ENCODE measurements at regions not wholly inside any gene's neighbourhood (a gene's known extent, or its start where the extent isn't known, plus 50 kb on each side); places are given as distances from the start of the nearest gene placed in this dataset.

DNA sequence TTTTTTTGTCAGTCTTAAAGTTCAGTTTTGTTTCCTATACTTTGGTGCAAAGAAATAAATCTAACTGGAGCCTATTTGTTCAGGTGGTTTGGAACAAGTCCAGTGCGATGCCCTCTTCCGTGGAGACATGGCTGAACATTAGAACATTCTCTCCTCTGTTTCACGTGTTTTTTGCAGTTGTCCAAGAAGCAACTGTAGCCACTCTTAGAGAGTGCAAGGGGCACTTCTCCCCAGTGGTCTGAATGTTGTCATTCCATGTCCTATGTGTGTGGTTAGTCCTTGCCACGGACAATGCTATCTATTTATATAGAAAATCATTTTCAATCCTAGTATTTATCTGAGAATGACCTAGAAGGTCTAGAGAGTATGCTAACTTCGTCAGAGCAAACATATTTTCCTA lies 1232.5 kb upstream of the SEL1L start:
- no peaks in the 10 kb centered on the region for H3K27me3 ChIP-seq (ENCODE audit: control insufficient read depth in 3 of 3, insufficient read depth in 3 of 3, low read length in 2 of 3)
- no peaks in the 10 kb centered on the region for H3K36me3 ChIP-seq (ENCODE audit: control insufficient read depth in 4 of 4, insufficient read depth in 4 of 4, low read length in 4 of 4)
- ATAC-seq (ENCODE audit: insufficient read depth, low FRiP score) (no peak), DNase-seq (no peak)
- no peaks in the 10 kb centered on the region for H3K9me3 ChIP-seq (ENCODE audit: control insufficient read depth in 4 of 4, insufficient read depth in 3 of 4, low read length in 3 of 4)
- H3K4me1 ChIP-seq (ENCODE audit: control insufficient read depth in 5 of 5, insufficient read depth in 5 of 5, low read length in 5 of 5): peaks cover 0 to 16% (median 0%) of the 10 kb centered on the region in 5 donors
- TF ChIP-seq, protein P1, sequence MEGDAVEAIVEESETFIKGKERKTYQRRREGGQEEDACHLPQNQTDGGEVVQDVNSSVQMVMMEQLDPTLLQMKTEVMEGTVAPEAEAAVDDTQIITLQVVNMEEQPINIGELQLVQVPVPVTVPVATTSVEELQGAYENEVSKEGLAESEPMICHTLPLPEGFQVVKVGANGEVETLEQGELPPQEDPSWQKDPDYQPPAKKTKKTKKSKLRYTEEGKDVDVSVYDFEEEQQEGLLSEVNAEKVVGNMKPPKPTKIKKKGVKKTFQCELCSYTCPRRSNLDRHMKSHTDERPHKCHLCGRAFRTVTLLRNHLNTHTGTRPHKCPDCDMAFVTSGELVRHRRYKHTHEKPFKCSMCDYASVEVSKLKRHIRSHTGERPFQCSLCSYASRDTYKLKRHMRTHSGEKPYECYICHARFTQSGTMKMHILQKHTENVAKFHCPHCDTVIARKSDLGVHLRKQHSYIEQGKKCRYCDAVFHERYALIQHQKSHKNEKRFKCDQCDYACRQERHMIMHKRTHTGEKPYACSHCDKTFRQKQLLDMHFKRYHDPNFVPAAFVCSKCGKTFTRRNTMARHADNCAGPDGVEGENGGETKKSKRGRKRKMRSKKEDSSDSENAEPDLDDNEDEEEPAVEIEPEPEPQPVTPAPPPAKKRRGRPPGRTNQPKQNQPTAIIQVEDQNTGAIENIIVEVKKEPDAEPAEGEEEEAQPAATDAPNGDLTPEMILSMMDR (IDR thresholded peaks at IDR 0.05; ENCODE audit: control extremely low read depth, extremely low read depth): no peak
- H3K27ac ChIP-seq (ENCODE audit: low read depth in 1 of 2, low read length in 1 of 2): no peak overlapping the region
- H3K4me3 ChIP-seq: no peak overlapping the region
- H3K9ac ChIP-seq (ENCODE audit: insufficient read depth in 1 of 2, low read length in 2 of 2): no peak overlapping the region
- 79 to 81% methylated on average over 5 of the region's 5 CpGs for WGBS, 2 donors

DNA sequence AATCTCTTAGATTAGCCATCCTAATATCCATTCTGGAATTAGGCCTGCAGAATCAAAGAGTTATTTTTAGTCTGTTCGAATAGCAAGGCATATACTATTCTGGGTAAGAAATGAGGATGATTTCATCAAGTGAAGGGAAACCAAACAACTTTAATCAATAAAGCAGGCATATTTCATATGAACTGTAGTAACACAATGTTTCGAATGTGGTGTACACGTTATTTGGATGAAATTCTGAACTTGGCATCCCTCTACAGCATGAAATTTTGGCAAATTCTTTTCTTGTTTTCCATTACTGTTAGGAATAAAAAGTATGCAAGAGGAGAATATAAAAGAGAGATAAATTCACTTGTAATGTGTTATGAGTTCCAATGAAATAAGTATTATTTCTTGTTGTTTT lies 1233.3 kb upstream of the SEL1L start:
- Histone ChIP-seq H3K4me1 (ENCODE audit: control insufficient read depth in 5 of 5, insufficient read depth in 5 of 5, low read length in 5 of 5) (peaks cover 0 to 16% (median 0%) of the 10 kb centered on the region in 5 donors), H3K27ac (ENCODE audit: low read depth in 1 of 2, low read length in 1 of 2) (no peak overlapping the region), H3K9me3 (ENCODE audit: control insufficient read depth in 4 of 4, insufficient read depth in 3 of 4, low read length in 3 of 4) (no peaks in the 10 kb centered on the region), H3K36me3 (ENCODE audit: control insufficient read depth in 4 of 4, insufficient read depth in 4 of 4, low read length in 4 of 4) (no peaks in the 10 kb centered on the region), H3K27me3 (ENCODE audit: control insufficient read depth in 3 of 3, insufficient read depth in 3 of 3, low read length in 2 of 3) (no peaks in the 10 kb centered on the region), H3K9ac (ENCODE audit: insufficient read depth in 1 of 2, low read length in 2 of 2) (no peak overlapping the region), H3K4me3 (no peak overlapping the region)
- 67 to 78% methylated on average over 3 of the region's 3 CpGs for WGBS, 2 donors
- TF ChIP-seq, protein P1 (IDR thresholded peaks at IDR 0.05; ENCODE audit: control extremely low read depth, extremely low read depth): no peak
- ATAC-seq (ENCODE audit: insufficient read depth, low FRiP score): no peak
- DNase-seq: peak in 1 of 3 donors; percentile 47

DNA sequence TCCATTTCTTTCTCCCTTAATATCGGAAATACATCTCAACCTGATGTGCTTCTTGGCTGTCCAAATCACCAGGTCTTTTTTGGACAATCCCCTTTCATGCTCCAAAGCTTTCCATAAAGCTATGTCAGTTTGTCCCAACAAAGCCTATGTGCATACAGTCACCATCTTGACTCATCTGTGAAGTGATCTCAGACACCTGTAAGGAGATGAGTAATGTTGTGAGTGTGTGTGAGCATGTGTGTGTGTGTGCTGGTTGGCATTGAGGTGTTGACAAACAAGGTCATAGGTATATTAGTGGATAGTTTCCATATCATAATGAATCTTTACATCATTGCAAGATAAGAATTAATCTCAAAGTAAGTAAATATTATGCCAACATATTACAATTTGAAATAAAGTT lies 1243.3 kb upstream of the SEL1L start:
- no peak for ATAC-seq (ENCODE audit: insufficient read depth, low FRiP score)
- DNase-seq: no peak

More for the DNA sequence above, 1243.3 kb upstream of the SEL1L start:
- Histone ChIP-seq H3K4me3 (no peak overlapping the region), H3K36me3 (ENCODE audit: control insufficient read depth in 4 of 4, insufficient read depth in 4 of 4, low read length in 4 of 4) (no peaks in the 10 kb centered on the region), H3K27me3 (ENCODE audit: control insufficient read depth in 3 of 3, insufficient read depth in 3 of 3, low read length in 2 of 3) (no peaks in the 10 kb centered on the region), H3K4me1 (ENCODE audit: control insufficient read depth in 5 of 5, insufficient read depth in 5 of 5, low read length in 5 of 5) (no peaks in the 10 kb centered on the region), H3K27ac (ENCODE audit: low read depth in 1 of 2, low read length in 1 of 2) (no peak overlapping the region), H3K9ac (ENCODE audit: insufficient read depth in 1 of 2, low read length in 2 of 2) (no peak overlapping the region), H3K9me3 (ENCODE audit: control insufficient read depth in 4 of 4, insufficient read depth in 3 of 4, low read length in 3 of 4) (no peaks in the 10 kb centered on the region)
- TF ChIP-seq, protein P1 (IDR thresholded peaks at IDR 0.05; ENCODE audit: control extremely low read depth, extremely low read depth): no peak
- 94 to 96% methylated on average over 1 of the region's 1 CpG for WGBS, 2 donors
